Suprapubic skin (tissue), 4 donors: ENCODE measurements at regions not wholly inside any gene's neighbourhood (a gene's known extent, or its start where the extent isn't known, plus 50 kb on each side); places are given as distances from the start of the nearest gene placed in this dataset.

ENCODE experiments used
- EP300 ChIP-seq: sonication (generic); formaldehyde crosslinking; IDR thresholded peaks from one replicate; pipeline ENCODE4 v1.6.1; 2017; ENCODE audit warnings: antibody characterized with exemption
- POLR2AphosphoS5 ChIP-seq, 3 donors: sonication (generic); formaldehyde crosslinking; IDR thresholded peaks; one replicate each; pipeline ENCODE4 v1.6.1; 2017; ENCODE audit warnings: antibody characterized with exemption in 3 of 3
- TF ChIP-seq, protein P1 (sequence below), 2 donors: fragments of 200-600 bp in 1 of 2; fragments of 450-650 bp in 1 of 2; sonication (generic) in 1 of 2; IDR thresholded peaks; one replicate each; pipeline ENCODE4 v1.5.1; 2016 to 2019; ENCODE audit warnings: antibody characterized with exemption in 2 of 2, mild to moderate bottlenecking in 1 of 2, moderate library complexity in 1 of 2

DNA sequence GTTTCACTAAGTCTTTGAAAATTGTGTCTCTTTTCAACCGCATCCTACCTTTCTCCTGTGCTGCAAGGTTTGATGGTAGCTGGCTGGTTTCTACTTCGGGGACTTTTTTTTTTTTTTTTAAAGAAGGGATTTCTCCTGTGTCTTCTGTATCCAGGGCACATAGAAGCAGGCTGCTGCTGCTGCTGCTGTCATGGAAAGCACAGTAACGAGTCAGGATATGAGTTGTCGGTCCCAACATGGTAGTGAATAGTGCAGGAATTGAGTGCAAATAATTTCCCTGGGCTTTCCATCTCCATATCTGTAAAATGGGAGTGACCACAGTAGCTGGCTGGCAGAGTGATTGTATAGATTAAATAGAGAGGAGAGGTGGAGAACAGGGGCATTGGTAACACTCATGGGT, 118.3 kb upstream of the NAV2 start:
- TF ChIP-seq, protein P1, sequence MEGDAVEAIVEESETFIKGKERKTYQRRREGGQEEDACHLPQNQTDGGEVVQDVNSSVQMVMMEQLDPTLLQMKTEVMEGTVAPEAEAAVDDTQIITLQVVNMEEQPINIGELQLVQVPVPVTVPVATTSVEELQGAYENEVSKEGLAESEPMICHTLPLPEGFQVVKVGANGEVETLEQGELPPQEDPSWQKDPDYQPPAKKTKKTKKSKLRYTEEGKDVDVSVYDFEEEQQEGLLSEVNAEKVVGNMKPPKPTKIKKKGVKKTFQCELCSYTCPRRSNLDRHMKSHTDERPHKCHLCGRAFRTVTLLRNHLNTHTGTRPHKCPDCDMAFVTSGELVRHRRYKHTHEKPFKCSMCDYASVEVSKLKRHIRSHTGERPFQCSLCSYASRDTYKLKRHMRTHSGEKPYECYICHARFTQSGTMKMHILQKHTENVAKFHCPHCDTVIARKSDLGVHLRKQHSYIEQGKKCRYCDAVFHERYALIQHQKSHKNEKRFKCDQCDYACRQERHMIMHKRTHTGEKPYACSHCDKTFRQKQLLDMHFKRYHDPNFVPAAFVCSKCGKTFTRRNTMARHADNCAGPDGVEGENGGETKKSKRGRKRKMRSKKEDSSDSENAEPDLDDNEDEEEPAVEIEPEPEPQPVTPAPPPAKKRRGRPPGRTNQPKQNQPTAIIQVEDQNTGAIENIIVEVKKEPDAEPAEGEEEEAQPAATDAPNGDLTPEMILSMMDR (IDR thresholded peaks at IDR 0.05), result no peak
- no peak for TF ChIP-seq EP300
- no peak for TF ChIP-seq POLR2AphosphoS5 (IDR thresholded peaks at IDR 0.05)
